ENCODE measurements at regions not wholly inside any gene's neighbourhood (a gene's known extent, or its start where the extent isn't known, plus 50 kb on each side); places are given as distances from the start of the nearest gene placed in this dataset.
"Not testable (repeated sequence)": the region's sequence is repeated elsewhere in the genome, so short reads cannot be mapped to it uniquely, and the experiment has no call there.

DNA sequence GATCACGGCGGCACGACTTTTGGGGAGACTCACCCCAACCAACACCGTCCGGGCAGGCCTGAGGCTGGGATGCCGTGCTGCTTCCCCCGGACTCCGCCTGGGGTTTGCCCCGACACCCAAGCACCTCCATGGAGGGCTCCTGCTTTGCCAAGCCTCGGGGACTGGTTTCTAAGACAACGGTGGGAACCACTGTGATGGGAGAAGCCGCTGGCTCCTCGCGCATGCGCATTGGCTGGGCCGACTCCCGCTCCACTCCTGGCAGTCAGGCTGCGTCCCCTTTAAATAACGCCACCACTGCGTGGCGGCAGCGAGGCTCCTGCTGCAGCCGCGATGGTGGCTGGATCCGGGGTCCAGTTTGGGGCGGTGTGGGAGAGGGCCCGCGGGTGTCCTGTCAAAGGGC is 201.0 kb downstream of the ZNF716 start:
- peaks cover 3% of the 10 kb centered on the region for H3K36me3 Mint-ChIP-seq (ENCODE audit: insufficient read depth)
- peaks cover 48% of the 10 kb centered on the region for H3K9me3 Mint-ChIP-seq (ENCODE audit: low read depth)
- no peak overlapping the region for H3K4me3 Mint-ChIP-seq (ENCODE audit: low read depth)
- H3K27ac Mint-ChIP-seq = no peak overlapping the region
- TF ChIP-seq, protein P1, sequence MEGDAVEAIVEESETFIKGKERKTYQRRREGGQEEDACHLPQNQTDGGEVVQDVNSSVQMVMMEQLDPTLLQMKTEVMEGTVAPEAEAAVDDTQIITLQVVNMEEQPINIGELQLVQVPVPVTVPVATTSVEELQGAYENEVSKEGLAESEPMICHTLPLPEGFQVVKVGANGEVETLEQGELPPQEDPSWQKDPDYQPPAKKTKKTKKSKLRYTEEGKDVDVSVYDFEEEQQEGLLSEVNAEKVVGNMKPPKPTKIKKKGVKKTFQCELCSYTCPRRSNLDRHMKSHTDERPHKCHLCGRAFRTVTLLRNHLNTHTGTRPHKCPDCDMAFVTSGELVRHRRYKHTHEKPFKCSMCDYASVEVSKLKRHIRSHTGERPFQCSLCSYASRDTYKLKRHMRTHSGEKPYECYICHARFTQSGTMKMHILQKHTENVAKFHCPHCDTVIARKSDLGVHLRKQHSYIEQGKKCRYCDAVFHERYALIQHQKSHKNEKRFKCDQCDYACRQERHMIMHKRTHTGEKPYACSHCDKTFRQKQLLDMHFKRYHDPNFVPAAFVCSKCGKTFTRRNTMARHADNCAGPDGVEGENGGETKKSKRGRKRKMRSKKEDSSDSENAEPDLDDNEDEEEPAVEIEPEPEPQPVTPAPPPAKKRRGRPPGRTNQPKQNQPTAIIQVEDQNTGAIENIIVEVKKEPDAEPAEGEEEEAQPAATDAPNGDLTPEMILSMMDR (IDR thresholded peaks at IDR 0.05; ENCODE audit: unreplicated experiment) = no peak
- no peaks in the 10 kb centered on the region for H3K27me3 Mint-ChIP-seq
- DNase-seq (ENCODE audit: low spot score, unreplicated experiment) = no peak
- H3K4me1 Mint-ChIP-seq (ENCODE audit: low read depth) = no peaks in the 10 kb centered on the region

DNA sequence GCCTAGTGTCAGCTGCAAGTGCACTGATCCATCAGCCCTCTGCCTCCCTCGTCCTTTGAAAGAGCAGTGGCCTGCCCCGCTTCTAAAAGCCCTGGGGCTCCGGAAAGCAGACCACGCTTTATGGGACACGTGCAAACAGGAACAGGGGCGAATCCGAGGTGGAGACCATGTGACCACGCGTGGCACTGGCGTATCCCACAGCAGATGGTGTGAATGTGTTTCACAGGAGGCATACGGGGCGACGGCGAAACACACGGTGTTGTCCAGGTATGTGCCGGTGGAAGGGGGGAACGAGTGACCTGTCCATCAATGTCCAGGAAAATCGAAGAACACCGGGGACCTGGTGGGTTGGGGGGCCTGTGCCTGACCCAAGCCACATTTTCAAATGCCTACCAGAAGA is 201.6 kb downstream of the ZNF716 start:
- H3K4me1 Mint-ChIP-seq (ENCODE audit: low read depth); DNase-seq (ENCODE audit: low spot score, unreplicated experiment): not testable (repeated sequence)
- peaks cover 50% of the 10 kb centered on the region for H3K9me3 Mint-ChIP-seq (ENCODE audit: low read depth)

DNA sequence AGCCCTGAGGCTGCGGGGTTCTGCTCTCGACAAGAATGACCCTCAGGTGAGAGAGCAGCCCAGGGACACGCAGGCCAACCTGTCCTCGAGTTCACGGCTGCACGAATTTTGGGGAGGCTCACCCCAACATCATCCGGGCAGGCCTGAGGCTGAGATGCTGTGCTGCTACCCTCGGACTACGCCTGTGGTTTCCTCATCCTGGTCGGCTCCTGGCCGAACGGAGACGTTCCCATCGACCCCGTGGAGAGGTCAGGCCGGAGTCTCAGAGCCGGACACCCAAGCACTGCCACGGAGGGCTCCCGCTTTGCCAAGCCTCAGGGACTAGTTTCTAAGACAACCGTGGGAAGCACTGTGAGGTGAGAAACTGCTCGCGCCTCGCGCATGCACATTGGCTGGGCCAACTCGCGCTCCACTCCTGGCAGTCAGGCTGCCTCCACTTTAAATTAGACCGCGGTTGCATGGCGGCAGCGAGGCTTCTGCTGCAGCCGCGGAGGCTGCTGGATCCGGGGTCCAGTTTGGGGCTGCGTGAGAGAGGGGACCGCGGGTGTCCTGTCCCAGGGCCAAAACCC is 203.4 kb downstream of the ZNF716 start:
- Mint-ChIP-seq H3K27me3 (no peaks in the 10 kb centered on the region), H3K36me3 (ENCODE audit: insufficient read depth) (peaks cover 3% of the 10 kb centered on the region), H3K27ac (no peak overlapping the region), H3K4me1 (ENCODE audit: low read depth) (no peaks in the 10 kb centered on the region), H3K4me3 (ENCODE audit: low read depth) (no peak overlapping the region), H3K9me3 (ENCODE audit: low read depth) (peaks cover 52% of the 10 kb centered on the region)
- no peak for DNase-seq (ENCODE audit: low spot score, unreplicated experiment)
- TF ChIP-seq, protein P1 (IDR thresholded peaks at IDR 0.05; ENCODE audit: unreplicated experiment) = no peak

More for the DNA sequence above, 201.6 kb downstream of the ZNF716 start:
- not testable (repeated sequence) for H3K4me3 Mint-ChIP-seq (ENCODE audit: low read depth); H3K27ac Mint-ChIP-seq; H3K36me3 Mint-ChIP-seq (ENCODE audit: insufficient read depth); H3K27me3 Mint-ChIP-seq

DNA sequence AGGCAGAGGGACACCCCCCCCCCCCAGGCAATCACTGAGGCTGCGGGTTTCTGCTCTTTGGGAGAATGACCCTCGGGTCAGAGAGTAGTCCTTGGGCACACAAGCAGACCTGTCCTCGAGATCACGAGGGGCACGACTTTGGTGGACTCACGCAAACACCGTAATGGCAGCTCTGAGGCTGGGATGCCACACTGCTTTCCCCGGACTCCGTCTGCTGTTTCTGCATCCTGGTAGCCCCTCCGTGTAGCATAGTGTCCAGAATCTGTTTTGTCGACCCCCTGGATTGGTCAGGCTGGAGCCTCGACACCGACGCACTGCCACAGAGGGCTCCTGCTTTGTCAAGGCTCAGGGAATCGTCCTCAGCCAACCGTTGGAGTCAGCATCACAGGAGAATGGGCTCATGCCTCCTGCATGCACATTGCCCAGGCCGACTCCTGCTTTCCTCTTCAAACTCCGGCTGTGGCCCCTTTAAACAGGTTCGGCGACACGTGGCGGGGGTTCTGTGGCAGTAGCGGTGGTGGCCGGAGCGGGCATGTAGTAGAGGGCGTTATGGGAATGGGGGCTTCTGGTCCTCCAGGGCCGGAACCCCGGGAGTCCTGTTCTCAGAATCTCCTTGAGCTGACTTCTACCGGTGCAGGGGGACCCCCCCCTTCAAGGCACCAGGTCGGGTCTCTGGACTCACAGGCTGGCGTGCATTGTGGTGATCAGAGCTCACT is 205.3 kb downstream of the ZNF716 start:
- H3K4me3 Mint-ChIP-seq (ENCODE audit: low read depth); DNase-seq (ENCODE audit: low spot score, unreplicated experiment); H3K36me3 Mint-ChIP-seq (ENCODE audit: insufficient read depth); H3K27ac Mint-ChIP-seq; H3K27me3 Mint-ChIP-seq; H3K4me1 Mint-ChIP-seq (ENCODE audit: low read depth): not testable (repeated sequence)
- H3K9me3 Mint-ChIP-seq (ENCODE audit: low read depth) = peaks cover 52% of the 10 kb centered on the region

DNA sequence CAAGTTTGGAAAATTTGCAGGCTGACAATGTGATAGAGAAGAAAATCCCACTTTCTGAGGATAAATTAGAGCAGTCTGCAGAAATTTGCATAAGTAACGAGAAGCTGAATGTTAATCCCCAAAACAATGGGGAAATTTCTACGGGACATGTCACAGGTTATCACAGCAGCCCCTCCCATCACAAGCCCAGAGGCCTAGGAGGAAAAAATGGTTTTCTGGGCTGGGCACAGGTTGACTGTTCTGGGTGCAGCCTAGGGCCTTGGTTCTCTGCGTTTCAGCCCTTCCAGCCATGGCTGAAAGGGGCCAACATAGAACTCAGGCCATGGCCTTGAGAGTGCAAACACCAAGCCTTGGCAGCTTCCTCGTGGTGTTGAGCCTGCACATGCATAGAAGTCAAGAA is 209.2 kb downstream of the ZNF716 start:
- H3K36me3 Mint-ChIP-seq (ENCODE audit: insufficient read depth); DNase-seq (ENCODE audit: low spot score, unreplicated experiment); H3K27ac Mint-ChIP-seq; H3K27me3 Mint-ChIP-seq; H3K4me3 Mint-ChIP-seq (ENCODE audit: low read depth); H3K4me1 Mint-ChIP-seq (ENCODE audit: low read depth): not testable (repeated sequence)
- H3K9me3 Mint-ChIP-seq (ENCODE audit: low read depth) = peaks cover 45% of the 10 kb centered on the region

DNA sequence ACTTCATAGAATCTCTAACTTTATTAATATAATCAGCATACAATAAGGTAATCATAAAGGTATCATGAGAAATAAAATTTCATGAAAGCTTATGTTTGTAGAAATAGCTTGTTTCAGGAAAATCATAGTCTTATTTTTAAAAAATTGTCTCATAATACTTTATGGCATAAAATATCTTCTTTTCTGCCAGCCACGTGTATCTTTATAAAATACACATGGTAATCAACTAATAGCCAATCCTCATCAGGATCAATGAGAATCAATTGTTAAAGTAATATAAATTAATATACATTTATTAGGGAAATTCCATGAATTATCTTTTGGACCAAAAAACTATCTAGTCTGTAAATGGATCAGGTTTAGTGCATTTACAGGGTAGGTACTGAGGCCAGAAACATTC is 227.0 kb downstream of the ZNF716 start:
- not testable (repeated sequence) for H3K27me3 Mint-ChIP-seq; H3K4me1 Mint-ChIP-seq (ENCODE audit: low read depth); DNase-seq (ENCODE audit: low spot score, unreplicated experiment); H3K4me3 Mint-ChIP-seq (ENCODE audit: low read depth); H3K27ac Mint-ChIP-seq; H3K36me3 Mint-ChIP-seq (ENCODE audit: insufficient read depth)
- peaks cover 43% of the 10 kb centered on the region for H3K9me3 Mint-ChIP-seq (ENCODE audit: low read depth)

DNA sequence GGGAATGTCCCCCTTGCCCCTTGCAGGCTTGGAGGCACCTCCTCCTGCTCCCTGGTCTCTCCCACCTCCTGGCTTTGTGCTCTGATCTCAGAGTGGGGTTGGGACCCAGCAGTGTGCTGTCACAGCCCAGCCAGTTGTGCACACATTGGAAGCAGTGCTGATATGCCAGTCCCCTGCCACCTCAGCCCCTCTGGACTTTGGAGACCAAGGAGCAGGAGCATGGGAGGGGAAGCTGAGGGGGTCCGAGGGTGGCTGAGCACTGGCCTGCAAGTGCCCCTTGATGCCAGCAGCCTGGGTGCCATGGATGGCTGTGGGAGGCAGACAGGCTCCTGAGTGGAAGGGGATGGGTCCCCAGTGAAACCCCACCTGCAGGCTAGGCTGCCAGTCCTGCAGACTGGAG is 235.4 kb downstream of the ZNF716 start:
- DNase-seq (ENCODE audit: low spot score, unreplicated experiment) = no peak
- H3K27ac Mint-ChIP-seq = no peak overlapping the region
- TF ChIP-seq, protein P1 (IDR thresholded peaks at IDR 0.05; ENCODE audit: unreplicated experiment) = no peak
- H3K4me3 Mint-ChIP-seq (ENCODE audit: low read depth) = no peak overlapping the region
- no peaks in the 10 kb centered on the region for H3K36me3 Mint-ChIP-seq (ENCODE audit: insufficient read depth)
- H3K4me1 Mint-ChIP-seq (ENCODE audit: low read depth) = no peaks in the 10 kb centered on the region
- H3K9me3 Mint-ChIP-seq (ENCODE audit: low read depth) = peaks cover 32% of the 10 kb centered on the region
- no peaks in the 10 kb centered on the region for H3K27me3 Mint-ChIP-seq

Data from progenitor cell of endocrine pancreas (in vitro differentiated cells).